ENCODE measurements at regions not wholly inside any gene's neighbourhood (a gene's known extent, or its start where the extent isn't known, plus 50 kb on each side); places are given as distances from the start of the nearest gene placed in this dataset.

DNA sequence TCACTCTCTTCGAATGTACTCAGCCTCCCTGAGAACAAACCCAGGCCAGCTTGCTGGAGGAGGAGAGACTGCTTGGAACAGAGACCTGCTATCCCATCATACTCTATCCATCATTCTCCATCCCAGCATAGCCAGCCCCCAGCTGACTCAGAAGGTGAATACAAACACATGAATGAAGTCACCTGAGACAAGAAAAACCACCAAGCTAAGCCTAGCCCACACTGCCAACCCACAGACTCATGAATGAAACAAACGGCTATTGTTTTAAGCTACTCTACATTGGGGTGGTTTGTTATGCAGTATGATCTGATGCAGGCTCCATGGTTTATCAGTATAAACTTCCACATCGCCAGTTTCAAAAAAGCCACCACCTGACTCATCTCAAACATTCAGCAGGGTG is 395.6 kb downstream of the SETD4 start:
- Histone ChIP-seq H3K4me1 (ENCODE audit: control insufficient read depth, low read length) (no peaks in the 10 kb centered on the region), H4K20me1 (ENCODE audit: control insufficient read depth, insufficient read depth, low read depth, low read length) (no peaks in the 10 kb centered on the region), H3K27ac (ENCODE audit: low read depth, low read length) (no peak overlapping the region), H3K27me3 (ENCODE audit: control insufficient read depth, low read length) (0 out of 2 replicates have a peak, but pooled peaks cover 2% of the 10 kb centered on the region), H3K4me3 (ENCODE audit: low read length) (no peak overlapping the region), H3K9me2 (replicated peaks; ENCODE audit: control insufficient read depth, low read length) (no peaks in the 10 kb centered on the region), H3K4me2 (ENCODE audit: low read length) (no peak overlapping the region), H3K9me3 (ENCODE audit: control insufficient read depth, insufficient read depth, low read length) (no peaks in the 10 kb centered on the region), H3K36me3 (ENCODE audit: control insufficient read depth, low read length) (no peaks in the 10 kb centered on the region), H3F3A (ENCODE audit: control insufficient read depth, insufficient read depth) (no peaks in the 10 kb centered on the region), H3K79me2 (ENCODE audit: control insufficient read depth, low read length) (no peaks in the 10 kb centered on the region)
- no peak for TF ChIP-seq EZH2phosphoT487 (IDR thresholded peaks at IDR 0.05; ENCODE audit: borderline replicate concordance, low read length)

DNA sequence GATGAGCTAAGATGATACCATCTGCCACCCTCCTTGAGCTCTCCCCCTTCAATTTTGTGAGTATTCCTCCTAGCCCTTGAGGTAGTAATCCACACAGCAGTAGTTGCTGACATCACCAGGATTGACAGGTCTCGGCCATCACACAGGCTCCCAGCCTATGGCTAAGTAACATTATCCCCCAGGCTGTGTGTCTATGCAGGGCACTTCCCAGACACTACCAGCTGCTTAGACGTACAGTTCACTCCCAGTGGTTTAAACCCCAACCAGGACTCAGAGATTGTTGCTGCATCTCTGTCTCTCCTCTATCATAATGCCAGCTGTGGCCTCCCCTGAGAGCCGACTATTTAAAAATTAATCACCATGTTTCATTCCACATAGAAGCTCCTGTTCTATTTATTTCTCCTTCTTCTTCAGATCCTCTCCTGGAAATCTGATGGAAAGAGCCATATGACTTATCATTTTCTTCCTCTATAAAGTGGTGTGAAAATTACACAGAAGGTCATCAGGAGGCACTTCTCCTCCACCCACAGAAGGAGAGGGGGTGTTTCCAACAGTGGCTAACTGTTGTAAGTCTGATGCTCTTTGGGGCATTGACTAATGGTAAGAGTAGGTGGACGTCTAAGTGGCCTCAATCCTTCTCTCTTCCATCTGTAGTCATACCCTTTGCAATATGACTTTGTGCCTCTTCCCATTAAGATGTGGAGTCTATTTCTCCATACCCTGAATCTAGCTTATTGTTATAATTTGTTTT is 396.3 kb downstream of the SETD4 start:
- TF ChIP-seq, protein P1, sequence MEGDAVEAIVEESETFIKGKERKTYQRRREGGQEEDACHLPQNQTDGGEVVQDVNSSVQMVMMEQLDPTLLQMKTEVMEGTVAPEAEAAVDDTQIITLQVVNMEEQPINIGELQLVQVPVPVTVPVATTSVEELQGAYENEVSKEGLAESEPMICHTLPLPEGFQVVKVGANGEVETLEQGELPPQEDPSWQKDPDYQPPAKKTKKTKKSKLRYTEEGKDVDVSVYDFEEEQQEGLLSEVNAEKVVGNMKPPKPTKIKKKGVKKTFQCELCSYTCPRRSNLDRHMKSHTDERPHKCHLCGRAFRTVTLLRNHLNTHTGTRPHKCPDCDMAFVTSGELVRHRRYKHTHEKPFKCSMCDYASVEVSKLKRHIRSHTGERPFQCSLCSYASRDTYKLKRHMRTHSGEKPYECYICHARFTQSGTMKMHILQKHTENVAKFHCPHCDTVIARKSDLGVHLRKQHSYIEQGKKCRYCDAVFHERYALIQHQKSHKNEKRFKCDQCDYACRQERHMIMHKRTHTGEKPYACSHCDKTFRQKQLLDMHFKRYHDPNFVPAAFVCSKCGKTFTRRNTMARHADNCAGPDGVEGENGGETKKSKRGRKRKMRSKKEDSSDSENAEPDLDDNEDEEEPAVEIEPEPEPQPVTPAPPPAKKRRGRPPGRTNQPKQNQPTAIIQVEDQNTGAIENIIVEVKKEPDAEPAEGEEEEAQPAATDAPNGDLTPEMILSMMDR (IDR thresholded peaks at IDR 0.05; ENCODE audit: low read depth, low read length, poor library complexity, severe bottlenecking): no peak
- no peak for TF ChIP-seq EZH2phosphoT487 (IDR thresholded peaks at IDR 0.05; ENCODE audit: borderline replicate concordance, low read length)
- H3K4me3 ChIP-seq (ENCODE audit: low read length): no peak overlapping the region

DNA sequence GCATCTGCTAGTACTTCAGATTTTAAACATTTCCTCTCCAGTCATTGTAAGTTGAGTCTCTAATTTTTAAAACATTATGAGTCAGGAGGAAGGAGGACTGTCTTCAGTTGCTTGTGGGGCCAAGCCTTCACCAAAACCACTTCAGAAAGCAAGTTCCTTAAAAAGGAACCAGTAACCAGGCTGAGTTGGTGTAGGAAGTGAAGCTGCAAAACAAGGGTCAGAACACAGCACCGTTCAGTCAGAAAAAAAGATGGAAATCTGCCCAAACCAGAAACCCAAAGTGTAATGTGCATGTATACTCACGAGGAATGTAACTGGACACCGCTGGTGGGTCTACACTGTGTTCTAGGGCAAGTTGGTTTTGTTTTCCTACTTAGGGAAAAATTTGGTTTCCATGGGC is 402.1 kb downstream of the SETD4 start:
- Histone ChIP-seq H3K79me2 (ENCODE audit: control insufficient read depth, low read length) (no peaks in the 10 kb centered on the region), H3K4me2 (ENCODE audit: low read length) (no peak overlapping the region), H3K9me3 (ENCODE audit: control insufficient read depth, insufficient read depth, low read length) (no peaks in the 10 kb centered on the region), H3F3A (ENCODE audit: control insufficient read depth, insufficient read depth) (no peaks in the 10 kb centered on the region), H3K9me2 (replicated peaks; ENCODE audit: control insufficient read depth, low read length) (no peaks in the 10 kb centered on the region), H3K36me3 (ENCODE audit: control insufficient read depth, low read length) (no peaks in the 10 kb centered on the region), H3K27ac (ENCODE audit: low read depth, low read length) (no peak overlapping the region), H3K27me3 (ENCODE audit: control insufficient read depth, low read length) (no peaks in the 10 kb centered on the region), H3K4me3 (ENCODE audit: low read length) (no peak overlapping the region), H3K4me1 (ENCODE audit: control insufficient read depth, low read length) (no peaks in the 10 kb centered on the region), H4K20me1 (ENCODE audit: control insufficient read depth, insufficient read depth, low read depth, low read length) (no peaks in the 10 kb centered on the region)
- no peak for TF ChIP-seq EZH2phosphoT487 (IDR thresholded peaks at IDR 0.05; ENCODE audit: borderline replicate concordance, low read length)
- TF ChIP-seq, protein P1 (IDR thresholded peaks at IDR 0.05; ENCODE audit: low read depth, low read length, poor library complexity, severe bottlenecking): no peak

More for the DNA sequence above, 396.3 kb downstream of the SETD4 start:
- Histone ChIP-seq H3K36me3 (ENCODE audit: control insufficient read depth, low read length) (no peaks in the 10 kb centered on the region), H3K4me2 (ENCODE audit: low read length) (no peak overlapping the region), H3K27me3 (ENCODE audit: control insufficient read depth, low read length) (0 out of 2 replicates have a peak, but pooled peaks cover 2% of the 10 kb centered on the region), H3K4me1 (ENCODE audit: control insufficient read depth, low read length) (no peaks in the 10 kb centered on the region), H3K9me3 (ENCODE audit: control insufficient read depth, insufficient read depth, low read length) (no peaks in the 10 kb centered on the region), H4K20me1 (ENCODE audit: control insufficient read depth, insufficient read depth, low read depth, low read length) (no peaks in the 10 kb centered on the region), H3K9me2 (replicated peaks; ENCODE audit: control insufficient read depth, low read length) (no peaks in the 10 kb centered on the region), H3F3A (ENCODE audit: control insufficient read depth, insufficient read depth) (no peaks in the 10 kb centered on the region), H3K79me2 (ENCODE audit: control insufficient read depth, low read length) (no peaks in the 10 kb centered on the region), H3K27ac (ENCODE audit: low read depth, low read length) (no peak overlapping the region)

DNA sequence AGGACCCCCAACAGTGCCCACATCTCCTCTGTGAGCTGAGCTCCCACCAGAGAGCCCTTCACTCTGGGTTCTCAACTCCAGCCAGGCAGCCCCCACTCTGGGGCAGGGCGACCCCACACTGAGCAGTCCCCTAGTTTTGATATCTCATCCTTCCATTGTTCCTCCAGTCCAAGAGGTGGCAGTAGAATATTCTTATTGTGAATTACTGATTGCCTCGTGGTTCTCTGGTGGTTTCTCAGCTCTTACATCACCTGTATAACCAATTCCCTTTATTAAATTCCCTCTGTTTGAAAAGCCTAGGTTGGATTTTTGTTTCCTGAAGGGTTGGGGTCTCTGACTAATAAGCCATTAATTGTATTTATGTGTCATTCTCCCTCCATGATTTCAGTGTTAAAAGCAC is 407.5 kb downstream of the SETD4 start:
- no peaks in the 10 kb centered on the region for H3K79me2 ChIP-seq (ENCODE audit: control insufficient read depth, low read length)
- no peak overlapping the region for H3K4me2 ChIP-seq (ENCODE audit: low read length)
- no peak overlapping the region for H3K4me3 ChIP-seq (ENCODE audit: low read length)
- H4K20me1 ChIP-seq (ENCODE audit: control insufficient read depth, insufficient read depth, low read depth, low read length): no peaks in the 10 kb centered on the region
- TF ChIP-seq EZH2phosphoT487 (IDR thresholded peaks at IDR 0.05; ENCODE audit: borderline replicate concordance, low read length): no peak
- TF ChIP-seq, protein P1 (IDR thresholded peaks at IDR 0.05; ENCODE audit: low read depth, low read length, poor library complexity, severe bottlenecking): no peak
- no peaks in the 10 kb centered on the region for H3K36me3 ChIP-seq (ENCODE audit: control insufficient read depth, low read length)
- no peaks in the 10 kb centered on the region for H3K9me3 ChIP-seq (ENCODE audit: control insufficient read depth, insufficient read depth, low read length)
- no peaks in the 10 kb centered on the region for H3K9me2 ChIP-seq (replicated peaks; ENCODE audit: control insufficient read depth, low read length)
- no peak overlapping the region for H3K27ac ChIP-seq (ENCODE audit: low read depth, low read length)
- H3K27me3 ChIP-seq (ENCODE audit: control insufficient read depth, low read length): no peaks in the 10 kb centered on the region
- H3F3A ChIP-seq (ENCODE audit: control insufficient read depth, insufficient read depth): no peaks in the 10 kb centered on the region
- H3K4me1 ChIP-seq (ENCODE audit: control insufficient read depth, low read length): no peaks in the 10 kb centered on the region

All from DOHH2 (cell line).